Panc1 (cell line): ENCODE measurements at regions not wholly inside any gene's neighbourhood (a gene's known extent, or its start where the extent isn't known, plus 50 kb on each side); places are given as distances from the start of the nearest gene placed in this dataset.

Experiments
- ATAC-seq: fragments of 200-7000 bp; cut with Tn5 transposase; 2 replicates; pipeline ENCODE4 v1.9.1; 2020; ENCODE audit warnings: mild to moderate bottlenecking, moderate library complexity
- BruUV-seq: library from RNA; stranded (reverse); fragments of 400-500 nt; replicated peaks from 2 replicates; lab custom pipeline; 2021; lab: Mats Ljungman, UMichigan
- CTCF ChIA-PET: fragments of 300-600 bp; sonication (Branson Sonifier 250); formaldehyde crosslinking; loops from one replicate; lab custom pipeline; 2022; ENCODE audit warnings: antibody characterized with exemption; lab: Charles Lee
- POLR2A ChIA-PET: fragments of 300-600 bp; sonication (Branson Sonifier 250); formaldehyde crosslinking; loops from one replicate; lab custom pipeline; 2022; ENCODE audit warnings: antibody characterized with exemption; lab: Charles Lee
- DNase-seq: peaks from one replicate; pipeline ENCODE4 v3.0.0-alpha.2; 2010; ENCODE audit warnings: low read depth, low spot score
- H3K27ac ChIP-seq: 2 replicates; pipeline ENCODE4 v1.5.1; 2011; ENCODE audit warnings: mild to moderate bottlenecking, low read length, inconsistent platforms
- H3K27me3 ChIP-seq: fragments of 200-500 bp; sonication (Bioruptor generic); 2 replicates; pipeline ENCODE4 v1.6.0; 2014; ENCODE audit warnings: low read length, inconsistent platforms; ENCODE audit not compliant: control insufficient read depth, insufficient read depth
- H3K36me3 ChIP-seq: fragments of 200-500 bp; sonication (Bioruptor generic); 2 replicates; pipeline ENCODE4 v1.5.1; 2014; ENCODE audit warnings: inconsistent platforms, mild to moderate bottlenecking, low read length, moderate library complexity; ENCODE audit not compliant: control insufficient read depth, insufficient read depth
- H3K4me1 ChIP-seq: 2 replicates; pipeline ENCODE4 v1.5.1; 2011; ENCODE audit warnings: inconsistent platforms, mild to moderate bottlenecking, low read length, moderate library complexity; ENCODE audit not compliant: control insufficient read depth, insufficient read depth
- H3K4me3 ChIP-seq, 2 experiments: 2 replicates each; pipeline ENCODE4 v1.5.1; 2011 to 2012; ENCODE audit warnings: low read depth in 2 of 2, low read length in 2 of 2, mild to moderate bottlenecking in 2 of 2, inconsistent platforms in 1 of 2, moderate library complexity in 1 of 2
- H3K9me3 ChIP-seq: fragments of 200-500 bp; sonication (Bioruptor generic); 2 replicates; pipeline ENCODE4 v1.5.1; 2014; ENCODE audit warnings: low read depth, mild to moderate bottlenecking, inconsistent platforms, low read length, moderate library complexity; ENCODE audit not compliant: control insufficient read depth, insufficient read depth
- POLR2AphosphoS5 ChIP-seq: IDR thresholded peaks from 2 replicates; pipeline ENCODE4 v1.6.1; 2012; ENCODE audit warnings: mild to moderate bottlenecking, low read depth, low read length, moderate library complexity
- SIN3A ChIP-seq: IDR thresholded peaks from 2 replicates; pipeline ENCODE4 v1.6.1; 2012; ENCODE audit warnings: low read depth, mild to moderate bottlenecking, low read length, moderate library complexity, borderline replicate concordance; ENCODE audit not compliant: insufficient read depth
- TCF7L2 ChIP-seq: IDR thresholded peaks from 2 replicates; pipeline ENCODE4 v1.6.1; 2011; ENCODE audit warnings: mild to moderate bottlenecking, low read depth, low read length, inconsistent platforms
- in situ Hi-C: cut with HindIII; loops from 2 replicates; pipeline ENCODE4 v1.10.0; 2016; ENCODE audit warnings: low sequenced_read_pairs, low pct_unique_long_range_greater_than_20kb
- intact Hi-C: fragments of 100-400 bp; cut with micrococcal nuclease; formaldehyde crosslinking; loops from one replicate; pipeline ENCODE4 v1.10.0; 2022; ENCODE audit not compliant: unreplicated experiment
- TF ChIP-seq, protein P1 (sequence below): fragments of 450-650 bp; IDR thresholded peaks from 2 replicates; pipeline ENCODE4 v1.5.1; 2017; ENCODE audit warnings: mild to moderate bottlenecking
- TF ChIP-seq, protein P2 (sequence below), 2 experiments: IDR thresholded peaks; 2 replicates each; pipeline ENCODE4 v1.6.1; 2011 to 2012; ENCODE audit warnings: low read depth in 2 of 2, control low read depth in 1 of 2, low read length in 1 of 2, mild to moderate bottlenecking in 1 of 2, moderate library complexity in 1 of 2; ENCODE audit not compliant: insufficient read depth in 1 of 2

- no peak overlapping the region for H3K27ac ChIP-seq
- in situ Hi-C loops (no loop called here), intact Hi-C loops (no loop called here)
- no peak overlapping the region for H3K4me3 ChIP-seq
- DNase-seq (no peak), ATAC-seq (no peak)
- TF ChIP-seq, protein P1, sequence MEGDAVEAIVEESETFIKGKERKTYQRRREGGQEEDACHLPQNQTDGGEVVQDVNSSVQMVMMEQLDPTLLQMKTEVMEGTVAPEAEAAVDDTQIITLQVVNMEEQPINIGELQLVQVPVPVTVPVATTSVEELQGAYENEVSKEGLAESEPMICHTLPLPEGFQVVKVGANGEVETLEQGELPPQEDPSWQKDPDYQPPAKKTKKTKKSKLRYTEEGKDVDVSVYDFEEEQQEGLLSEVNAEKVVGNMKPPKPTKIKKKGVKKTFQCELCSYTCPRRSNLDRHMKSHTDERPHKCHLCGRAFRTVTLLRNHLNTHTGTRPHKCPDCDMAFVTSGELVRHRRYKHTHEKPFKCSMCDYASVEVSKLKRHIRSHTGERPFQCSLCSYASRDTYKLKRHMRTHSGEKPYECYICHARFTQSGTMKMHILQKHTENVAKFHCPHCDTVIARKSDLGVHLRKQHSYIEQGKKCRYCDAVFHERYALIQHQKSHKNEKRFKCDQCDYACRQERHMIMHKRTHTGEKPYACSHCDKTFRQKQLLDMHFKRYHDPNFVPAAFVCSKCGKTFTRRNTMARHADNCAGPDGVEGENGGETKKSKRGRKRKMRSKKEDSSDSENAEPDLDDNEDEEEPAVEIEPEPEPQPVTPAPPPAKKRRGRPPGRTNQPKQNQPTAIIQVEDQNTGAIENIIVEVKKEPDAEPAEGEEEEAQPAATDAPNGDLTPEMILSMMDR: no peak
- TF ChIP-seq POLR2AphosphoS5: no peak
- TF ChIP-seq TCF7L2: no peak
- TF ChIP-seq, protein P2, sequence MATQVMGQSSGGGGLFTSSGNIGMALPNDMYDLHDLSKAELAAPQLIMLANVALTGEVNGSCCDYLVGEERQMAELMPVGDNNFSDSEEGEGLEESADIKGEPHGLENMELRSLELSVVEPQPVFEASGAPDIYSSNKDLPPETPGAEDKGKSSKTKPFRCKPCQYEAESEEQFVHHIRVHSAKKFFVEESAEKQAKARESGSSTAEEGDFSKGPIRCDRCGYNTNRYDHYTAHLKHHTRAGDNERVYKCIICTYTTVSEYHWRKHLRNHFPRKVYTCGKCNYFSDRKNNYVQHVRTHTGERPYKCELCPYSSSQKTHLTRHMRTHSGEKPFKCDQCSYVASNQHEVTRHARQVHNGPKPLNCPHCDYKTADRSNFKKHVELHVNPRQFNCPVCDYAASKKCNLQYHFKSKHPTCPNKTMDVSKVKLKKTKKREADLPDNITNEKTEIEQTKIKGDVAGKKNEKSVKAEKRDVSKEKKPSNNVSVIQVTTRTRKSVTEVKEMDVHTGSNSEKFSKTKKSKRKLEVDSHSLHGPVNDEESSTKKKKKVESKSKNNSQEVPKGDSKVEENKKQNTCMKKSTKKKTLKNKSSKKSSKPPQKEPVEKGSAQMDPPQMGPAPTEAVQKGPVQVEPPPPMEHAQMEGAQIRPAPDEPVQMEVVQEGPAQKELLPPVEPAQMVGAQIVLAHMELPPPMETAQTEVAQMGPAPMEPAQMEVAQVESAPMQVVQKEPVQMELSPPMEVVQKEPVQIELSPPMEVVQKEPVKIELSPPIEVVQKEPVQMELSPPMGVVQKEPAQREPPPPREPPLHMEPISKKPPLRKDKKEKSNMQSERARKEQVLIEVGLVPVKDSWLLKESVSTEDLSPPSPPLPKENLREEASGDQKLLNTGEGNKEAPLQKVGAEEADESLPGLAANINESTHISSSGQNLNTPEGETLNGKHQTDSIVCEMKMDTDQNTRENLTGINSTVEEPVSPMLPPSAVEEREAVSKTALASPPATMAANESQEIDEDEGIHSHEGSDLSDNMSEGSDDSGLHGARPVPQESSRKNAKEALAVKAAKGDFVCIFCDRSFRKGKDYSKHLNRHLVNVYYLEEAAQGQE (IDR thresholded peaks at IDR 0.05; ENCODE audit: insufficient read depth in 1 of 2, low read depth in 2 of 2, low read length in 1 of 2): no peak
- TF ChIP-seq SIN3A: no peak
- H3K9me3 ChIP-seq: no peaks in the 10 kb centered on the region
- H3K36me3 ChIP-seq: no peaks in the 10 kb centered on the region
- H3K4me1 ChIP-seq: no peaks in the 10 kb centered on the region
- CTCF ChIA-PET: no interaction called here
- BruUV-seq: no TSS peak
- H3K27me3 ChIP-seq: no peaks in the 10 kb centered on the region
- POLR2A ChIA-PET: no interaction called here
These were observed 193.4 kb downstream of the CASP12 start for GRCh38 chr11:104704888-104705287.

- ChIA-PET POLR2A (no interaction called here), CTCF (no interaction called here)
- intact Hi-C loops: no loop called here
- H3K4me1 ChIP-seq: no peaks in the 10 kb centered on the region
- TF ChIP-seq, protein P1: no peak
- TF ChIP-seq POLR2AphosphoS5: no peak
- no peak for TF ChIP-seq TCF7L2
- TF ChIP-seq SIN3A: no peak
- TF ChIP-seq, protein P2 (IDR thresholded peaks at IDR 0.05; ENCODE audit: insufficient read depth in 1 of 2, low read depth in 2 of 2, low read length in 1 of 2): no peak
- ATAC-seq (no peak), DNase-seq (no peak)
- H3K9me3 ChIP-seq: no peaks in the 10 kb centered on the region
- BruUV-seq: no TSS peak
- no peak overlapping the region for H3K27ac ChIP-seq
- H3K4me3 ChIP-seq: no peak overlapping the region
- no peaks in the 10 kb centered on the region for H3K36me3 ChIP-seq
- in situ Hi-C loops: no loop called here
- H3K27me3 ChIP-seq: no peaks in the 10 kb centered on the region
These were observed 194.0 kb downstream of the CASP12 start for GRCh38 chr11:104704146-104704830.
